Activated T-helper 17 cell treated with anti-CD3 and anti-CD28 coated beads, Interleukin-2, amount 50 U/mL, for 72 hours (primary cell): ENCODE measurements at regions not wholly inside any gene's neighbourhood (a gene's known extent, or its start where the extent isn't known, plus 50 kb on each side); places are given as distances from the start of the nearest gene placed in this dataset.

ENCODE experiments used
- ATAC-seq: fragments of 150-1000 bp; cut with Tn5 transposase; replicated peaks from 2 replicates; pipeline ENCODE4 v1.10.0; 2021; ENCODE audit warnings: mild to moderate bottlenecking, moderate library complexity
- H3K27ac Mint-ChIP-seq: one replicate; pipeline ENCODE4 v1.8.0; 2022; ENCODE audit warnings: mixed read lengths
- H3K27me3 Mint-ChIP-seq: one replicate; pipeline ENCODE4 v1.8.0; 2022; ENCODE audit warnings: mixed read lengths
- H3K36me3 Mint-ChIP-seq: one replicate; pipeline ENCODE4 v1.8.0; 2022; ENCODE audit warnings: low read depth, mild to moderate bottlenecking, mixed read lengths
- H3K4me1 Mint-ChIP-seq: one replicate; pipeline ENCODE4 v1.8.0; 2022; ENCODE audit warnings: mixed read lengths
- H3K4me3 Mint-ChIP-seq: one replicate; pipeline ENCODE4 v1.8.0; 2022; ENCODE audit warnings: mild to moderate bottlenecking, mixed read lengths
- H3K9me3 Mint-ChIP-seq: one replicate; pipeline ENCODE4 v1.8.0; 2022; ENCODE audit warnings: mixed read lengths

DNA sequence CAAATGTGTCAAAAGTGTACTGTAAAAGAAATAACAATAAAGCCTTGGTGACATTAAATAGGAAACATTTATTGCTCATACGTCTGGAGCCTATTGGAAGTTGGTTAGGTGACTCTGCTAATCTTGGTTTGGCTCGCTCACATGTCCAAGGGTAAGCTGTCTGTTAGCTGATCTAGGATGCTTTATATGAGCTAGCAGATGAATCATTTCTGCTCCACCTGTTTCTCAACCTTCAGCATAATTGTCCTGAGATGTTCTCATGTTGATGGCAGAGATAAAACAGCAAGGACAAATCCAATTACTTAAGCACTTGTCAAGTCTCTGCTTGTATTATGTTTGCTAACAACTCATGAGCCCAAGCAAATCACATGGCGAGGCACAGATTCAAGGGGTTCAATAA is 56.0 kb upstream of the CD53 start:
- H3K36me3 Mint-ChIP-seq: no peaks in the 10 kb centered on the region
- no peaks in the 10 kb centered on the region for H3K27me3 Mint-ChIP-seq
- no peak overlapping the region for H3K27ac Mint-ChIP-seq
- peaks cover 5% of the 10 kb centered on the region for H3K4me1 Mint-ChIP-seq
- no peak for ATAC-seq
- no peak overlapping the region for H3K4me3 Mint-ChIP-seq
- H3K9me3 Mint-ChIP-seq: no peaks in the 10 kb centered on the region

DNA sequence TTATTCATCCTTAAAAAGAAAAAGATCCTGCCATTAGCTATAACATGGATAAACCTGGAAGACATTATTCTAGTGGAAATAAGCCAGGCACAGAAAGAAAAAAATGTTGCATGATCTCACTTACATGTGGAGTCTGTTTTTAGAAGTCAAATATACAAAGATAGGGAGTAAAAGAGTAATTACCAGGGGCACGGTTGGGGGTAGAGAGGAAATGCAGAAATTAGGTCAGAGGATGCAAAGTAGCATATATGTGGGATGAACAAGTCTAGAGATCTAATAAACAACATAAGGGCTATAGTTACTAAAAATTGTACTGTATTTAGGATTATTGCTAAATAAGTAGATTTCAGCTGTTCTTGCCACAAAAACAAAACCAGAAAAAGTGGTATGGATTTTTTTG is 61.4 kb upstream of the CD53 start:
- no peaks in the 10 kb centered on the region for H3K36me3 Mint-ChIP-seq
- H3K27me3 Mint-ChIP-seq: no peaks in the 10 kb centered on the region
- H3K27ac Mint-ChIP-seq: no peak overlapping the region
- no peaks in the 10 kb centered on the region for H3K9me3 Mint-ChIP-seq
- H3K4me3 Mint-ChIP-seq: no peak overlapping the region
- H3K4me1 Mint-ChIP-seq: peaks cover 9% of the 10 kb centered on the region
- no peak for ATAC-seq

DNA sequence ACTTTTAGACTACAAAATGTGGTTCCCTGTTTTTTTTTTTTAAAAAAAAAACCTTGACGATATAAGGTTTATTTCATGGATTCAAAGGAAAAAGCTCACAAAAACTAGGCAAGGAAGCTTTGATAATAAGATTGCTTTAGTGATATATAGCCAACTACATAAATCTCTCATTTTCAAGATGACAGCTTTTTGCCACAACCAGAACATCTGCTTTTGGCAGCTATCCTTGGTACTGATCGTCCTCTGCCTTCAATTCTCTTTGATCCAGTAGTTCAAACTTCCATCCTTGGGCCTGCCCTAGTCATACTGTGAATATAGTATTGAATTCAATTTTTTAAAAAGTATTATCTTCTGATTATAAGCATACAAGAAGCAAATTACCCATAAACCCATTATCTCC is 72.9 kb upstream of the CD53 start:
- Mint-ChIP-seq H3K36me3 (no peaks in the 10 kb centered on the region), H3K27ac (no peak overlapping the region), H3K4me3 (no peak overlapping the region), H3K9me3 (no peaks in the 10 kb centered on the region), H3K27me3 (no peaks in the 10 kb centered on the region), H3K4me1 (no peaks in the 10 kb centered on the region)
- ATAC-seq: no peak

DNA sequence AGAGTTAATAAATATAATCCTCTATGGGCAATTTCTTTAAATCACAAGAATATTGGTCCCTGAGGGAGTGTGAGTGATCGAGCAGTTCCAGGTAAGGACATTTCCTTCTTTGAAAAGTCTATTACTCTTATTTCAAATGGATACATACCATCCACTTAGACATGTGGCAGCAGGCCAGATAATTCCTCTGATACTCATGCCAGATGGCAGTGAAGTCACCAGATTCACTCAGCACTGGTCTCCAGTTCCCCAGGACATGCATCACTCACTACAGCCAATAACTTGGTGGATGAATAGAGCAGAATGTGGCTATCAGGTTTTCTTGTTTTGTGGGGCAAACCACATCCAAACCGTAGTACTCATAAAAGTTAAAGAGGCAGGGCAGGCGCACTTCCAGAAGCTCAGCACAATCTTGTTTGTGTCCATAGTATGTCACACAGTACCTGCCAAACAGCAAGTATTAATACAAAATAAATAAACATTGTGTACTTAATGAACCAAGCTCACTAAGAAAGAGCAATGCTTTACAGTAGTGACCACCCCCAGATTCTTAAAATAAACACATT is 74.2 kb upstream of the CD53 start:
- H3K4me3 Mint-ChIP-seq: no peak overlapping the region
- H3K27ac Mint-ChIP-seq: no peak overlapping the region
- no peaks in the 10 kb centered on the region for H3K9me3 Mint-ChIP-seq
- no peaks in the 10 kb centered on the region for H3K4me1 Mint-ChIP-seq
- no peaks in the 10 kb centered on the region for H3K27me3 Mint-ChIP-seq
- ATAC-seq: no peak
- no peaks in the 10 kb centered on the region for H3K36me3 Mint-ChIP-seq

DNA sequence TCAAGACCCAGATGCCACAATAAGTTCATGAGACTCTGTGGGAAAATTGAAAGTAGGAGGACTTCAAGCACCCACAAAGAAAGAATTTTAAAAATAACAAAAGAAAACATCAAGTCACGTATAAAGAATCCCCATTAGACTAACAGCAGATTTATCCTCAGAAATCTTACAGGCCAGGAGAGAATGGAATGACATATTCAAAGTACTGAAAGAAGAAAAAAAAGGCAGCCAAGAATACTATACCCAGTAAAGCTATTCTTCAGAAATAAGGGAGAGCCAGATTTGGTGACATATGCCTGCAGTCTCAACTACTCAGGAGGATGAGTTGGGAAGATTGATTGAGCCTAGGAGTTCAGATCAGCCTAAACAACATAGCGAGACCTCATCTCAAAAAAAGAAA is 84.3 kb upstream of the CD53 start:
- Mint-ChIP-seq H3K36me3 (no peaks in the 10 kb centered on the region), H3K4me3 (no peak overlapping the region), H3K27me3 (no peaks in the 10 kb centered on the region), H3K4me1 (peaks cover 42% of the 10 kb centered on the region), H3K9me3 (peaks cover 4% of the 10 kb centered on the region), H3K27ac (no peak overlapping the region)
- no peak for ATAC-seq

DNA sequence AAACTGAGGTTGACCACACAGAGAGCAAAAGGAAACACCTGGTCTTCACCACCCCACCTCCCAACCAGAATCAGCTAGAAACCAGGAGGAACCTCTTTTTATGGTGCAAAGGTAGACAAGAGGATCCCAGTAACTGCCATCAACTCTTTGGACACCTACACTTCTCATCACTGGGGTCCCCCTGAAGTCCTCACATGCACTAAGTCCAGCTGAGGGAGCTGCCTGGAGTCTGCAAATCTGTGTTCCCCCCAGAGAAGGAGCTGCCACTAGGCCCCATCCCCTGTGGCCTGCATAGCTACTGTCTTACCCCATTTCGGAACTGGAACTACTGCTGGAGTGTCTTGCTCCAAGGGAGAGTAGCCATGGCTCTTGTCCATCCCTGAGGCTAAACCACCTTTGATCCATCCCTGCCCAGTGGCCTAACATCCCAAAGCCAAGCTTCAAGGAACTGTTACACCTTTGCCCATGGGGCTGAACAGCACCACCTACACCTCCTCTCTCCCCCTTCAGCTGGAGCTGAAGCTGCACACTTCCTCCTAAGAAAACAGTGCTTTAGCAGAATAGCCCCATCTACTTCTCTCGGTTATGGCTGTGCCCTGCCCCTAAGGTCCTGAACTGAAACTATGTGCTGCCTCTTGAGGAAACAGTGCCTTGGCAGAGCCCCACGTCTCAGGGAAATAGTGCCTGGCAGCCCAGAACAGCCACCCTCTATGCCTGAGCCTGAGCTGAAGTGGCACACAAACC is 85.4 kb upstream of the CD53 start:
- Mint-ChIP-seq H3K9me3 (peaks cover 4% of the 10 kb centered on the region), H3K4me3 (peak overlapping the region; percentile 53), H3K36me3 (no peaks in the 10 kb centered on the region), H3K4me1 (peaks cover 35% of the 10 kb centered on the region), H3K27me3 (no peaks in the 10 kb centered on the region), H3K27ac (peak overlapping the region; percentile 37)
- ATAC-seq: peak; percentile 74

DNA sequence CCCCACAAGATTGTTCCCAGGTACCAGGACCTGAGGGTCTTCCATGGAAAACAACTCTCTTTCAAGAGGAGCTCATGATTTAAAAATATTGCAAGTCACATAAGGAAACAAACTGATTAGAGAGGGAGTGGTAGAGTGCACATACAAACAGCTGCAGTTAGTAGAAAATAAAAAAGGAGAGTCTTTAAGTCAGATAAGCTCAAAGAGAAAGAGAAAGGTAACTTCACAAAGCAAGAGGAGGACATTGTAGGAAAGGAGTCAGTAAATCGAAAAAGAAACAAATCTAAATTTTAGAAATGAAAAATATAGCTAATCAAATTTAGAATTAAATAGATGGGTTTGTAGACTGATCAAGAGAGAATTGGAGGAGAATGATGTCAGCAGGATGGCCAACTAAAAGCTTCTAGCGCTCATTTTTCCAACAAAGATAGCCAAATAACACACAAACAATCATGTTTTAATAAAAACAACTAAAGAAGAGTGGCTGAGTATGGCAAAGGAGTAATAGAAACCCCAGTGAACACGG is 86.1 kb upstream of the CD53 start:
- H3K4me1 Mint-ChIP-seq: peaks cover 35% of the 10 kb centered on the region
- H3K27ac Mint-ChIP-seq: peak overlapping the region; percentile 37
- H3K4me3 Mint-ChIP-seq: peak overlapping the region; percentile 53
- no peak for ATAC-seq
- peaks cover 4% of the 10 kb centered on the region for H3K9me3 Mint-ChIP-seq
- H3K36me3 Mint-ChIP-seq: no peaks in the 10 kb centered on the region
- H3K27me3 Mint-ChIP-seq: no peaks in the 10 kb centered on the region

DNA sequence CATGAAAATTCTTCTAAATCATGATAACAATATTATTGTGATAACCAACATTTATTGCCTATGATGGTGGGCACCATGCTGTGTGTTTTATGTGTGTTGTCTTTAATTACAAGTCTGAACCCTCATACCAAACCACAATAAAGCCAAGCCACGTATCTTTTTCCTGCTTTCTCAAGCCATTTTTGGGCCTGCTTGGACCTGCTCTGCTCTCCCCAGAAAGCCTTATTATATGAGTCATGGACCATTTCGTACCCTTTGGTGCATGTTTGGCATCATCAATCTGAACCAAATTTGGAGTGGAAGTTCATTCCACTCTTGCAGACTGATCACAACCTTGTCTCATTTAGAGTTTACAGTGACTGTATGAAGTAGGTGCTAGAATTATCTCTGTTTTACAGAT is 87.3 kb upstream of the CD53 start:
- no peak for ATAC-seq
- H3K36me3 Mint-ChIP-seq: no peaks in the 10 kb centered on the region
- H3K27me3 Mint-ChIP-seq: no peaks in the 10 kb centered on the region
- peak overlapping the region; percentile 37 for H3K27ac Mint-ChIP-seq
- peaks cover 4% of the 10 kb centered on the region for H3K9me3 Mint-ChIP-seq
- H3K4me3 Mint-ChIP-seq: peak overlapping the region; percentile 53
- peaks cover 39% of the 10 kb centered on the region for H3K4me1 Mint-ChIP-seq

DNA sequence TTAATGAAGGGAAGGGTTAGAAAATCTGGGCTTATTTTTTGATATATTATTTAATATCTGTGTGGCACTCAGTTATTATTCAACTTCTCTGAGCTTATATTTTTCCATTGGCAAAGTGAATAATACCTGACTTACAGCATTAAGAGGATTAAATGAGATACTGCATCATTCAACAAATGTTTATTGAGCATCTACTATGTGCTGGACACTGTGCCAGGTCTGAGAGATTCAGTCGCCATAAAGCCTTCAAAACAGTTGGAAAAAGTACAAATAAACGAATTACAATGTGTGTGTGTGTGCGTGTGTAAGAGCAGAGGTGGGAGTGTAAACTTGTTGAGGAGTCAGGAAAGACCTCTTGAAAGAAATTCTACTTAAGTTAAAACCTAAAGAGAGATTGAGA is 87.9 kb upstream of the CD53 start:
- no peak overlapping the region for H3K4me3 Mint-ChIP-seq
- ATAC-seq: no peak
- no peaks in the 10 kb centered on the region for H3K36me3 Mint-ChIP-seq
- no peak overlapping the region for H3K27ac Mint-ChIP-seq
- H3K27me3 Mint-ChIP-seq: no peaks in the 10 kb centered on the region
- peaks cover 4% of the 10 kb centered on the region for H3K9me3 Mint-ChIP-seq
- peaks cover 39% of the 10 kb centered on the region for H3K4me1 Mint-ChIP-seq

DNA sequence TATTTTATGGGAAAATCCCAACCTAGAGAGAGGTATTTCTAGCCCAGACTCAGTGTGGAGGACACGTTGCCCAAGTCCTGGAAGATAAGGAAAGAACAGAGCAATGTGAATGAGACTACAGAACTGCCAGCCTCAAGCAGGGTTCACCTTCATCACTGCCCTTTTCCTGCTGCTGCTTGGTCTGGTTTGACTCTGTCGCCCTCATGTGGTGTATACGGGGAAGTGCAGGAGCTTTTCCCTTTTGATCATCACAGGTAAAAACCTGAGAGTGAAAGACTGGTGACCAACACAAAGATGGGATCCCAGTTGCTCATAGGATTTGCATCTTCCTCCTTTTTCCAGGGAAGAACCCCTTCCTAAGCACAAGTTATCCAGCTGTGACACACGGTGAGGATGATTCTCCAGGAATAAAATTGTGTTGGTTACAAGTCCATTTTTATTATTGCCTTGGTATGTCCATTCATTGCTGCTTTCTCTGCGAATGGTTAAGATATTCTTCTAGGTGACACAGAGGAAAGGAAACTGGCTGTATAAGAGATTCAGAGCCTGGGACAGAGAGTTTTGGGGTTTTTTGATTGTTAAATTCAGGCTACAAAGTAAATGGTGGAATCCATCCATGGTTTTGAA is 89.5 kb upstream of the CD53 start:
- Mint-ChIP-seq H3K27me3 (no peaks in the 10 kb centered on the region), H3K36me3 (no peaks in the 10 kb centered on the region), H3K9me3 (no peaks in the 10 kb centered on the region), H3K4me1 (peaks cover 39% of the 10 kb centered on the region), H3K4me3 (no peak overlapping the region), H3K27ac (no peak overlapping the region)
- ATAC-seq: peak; percentile 65

DNA sequence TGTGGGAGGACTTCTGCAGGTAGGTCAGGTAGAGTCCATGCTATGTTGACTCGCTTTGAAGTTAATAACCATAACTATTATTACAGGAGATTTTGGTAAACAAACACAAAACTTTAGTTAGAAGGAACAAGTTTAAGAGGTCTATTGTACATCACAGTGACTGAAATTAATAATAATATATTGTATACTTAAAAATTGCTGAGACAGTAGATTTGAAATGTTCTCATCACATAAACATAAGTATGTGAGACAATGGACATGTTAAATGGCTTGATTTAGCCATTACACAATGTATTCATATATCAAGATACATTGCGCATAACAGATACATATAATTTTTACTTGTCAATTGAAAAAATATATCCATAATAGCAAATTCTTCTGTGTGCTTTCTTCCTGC is 91.4 kb upstream of the CD53 start:
- H3K27me3 Mint-ChIP-seq: no peaks in the 10 kb centered on the region
- H3K27ac Mint-ChIP-seq: no peak overlapping the region
- no peaks in the 10 kb centered on the region for H3K9me3 Mint-ChIP-seq
- peaks cover 24% of the 10 kb centered on the region for H3K4me1 Mint-ChIP-seq
- ATAC-seq: no peak
- no peaks in the 10 kb centered on the region for H3K36me3 Mint-ChIP-seq
- H3K4me3 Mint-ChIP-seq: no peak overlapping the region

DNA sequence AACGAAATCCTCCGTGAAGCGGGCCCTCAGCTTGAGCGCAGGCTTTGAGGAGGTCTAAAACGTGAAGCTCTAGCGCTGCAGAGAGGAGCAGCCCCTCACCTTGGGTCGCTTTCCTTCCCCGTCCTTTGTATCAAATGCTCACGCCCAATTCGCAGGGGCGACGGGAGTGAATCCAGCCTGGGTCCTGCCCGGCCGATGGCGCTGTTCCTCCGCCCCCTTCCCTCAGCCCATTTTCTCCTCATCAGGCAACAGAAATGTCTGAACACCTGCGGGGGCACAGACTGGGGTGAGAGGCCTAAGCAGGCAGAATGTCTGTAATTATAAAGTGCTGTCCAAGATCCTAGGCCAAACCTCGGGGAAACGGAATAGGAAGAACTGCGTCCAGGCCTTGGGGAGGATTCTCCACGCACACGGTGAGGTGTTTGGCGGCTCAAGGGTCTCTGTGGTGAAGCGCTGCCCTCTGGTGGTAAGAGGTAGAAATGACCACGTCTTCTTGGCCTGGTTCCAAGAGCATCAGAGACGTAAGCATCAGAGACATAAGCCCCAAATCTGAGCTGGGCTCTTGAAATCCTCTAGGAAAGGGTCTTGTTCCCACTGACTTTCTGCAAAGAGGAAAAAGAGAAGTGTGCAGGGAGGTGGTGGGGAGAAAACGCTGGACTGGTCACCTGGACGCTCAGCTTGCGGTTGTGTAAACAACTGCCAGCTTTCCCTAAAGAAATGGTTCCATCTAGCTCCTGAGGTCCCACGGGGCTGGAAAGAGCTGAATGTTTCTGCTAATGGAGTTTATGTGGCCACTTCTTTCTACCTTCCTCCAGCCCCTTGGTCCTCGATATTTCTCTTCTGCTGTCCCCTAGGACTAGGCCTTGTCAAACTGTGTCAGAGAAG is 92.1 kb upstream of the CD53 start:
- peak; percentile 74 for ATAC-seq
- no peak overlapping the region for H3K27ac Mint-ChIP-seq
- H3K9me3 Mint-ChIP-seq: no peaks in the 10 kb centered on the region
- H3K36me3 Mint-ChIP-seq: no peaks in the 10 kb centered on the region
- peaks cover 17% of the 10 kb centered on the region for H3K4me1 Mint-ChIP-seq
- peak overlapping the region; percentile 51 for H3K4me3 Mint-ChIP-seq
- no peaks in the 10 kb centered on the region for H3K27me3 Mint-ChIP-seq

DNA sequence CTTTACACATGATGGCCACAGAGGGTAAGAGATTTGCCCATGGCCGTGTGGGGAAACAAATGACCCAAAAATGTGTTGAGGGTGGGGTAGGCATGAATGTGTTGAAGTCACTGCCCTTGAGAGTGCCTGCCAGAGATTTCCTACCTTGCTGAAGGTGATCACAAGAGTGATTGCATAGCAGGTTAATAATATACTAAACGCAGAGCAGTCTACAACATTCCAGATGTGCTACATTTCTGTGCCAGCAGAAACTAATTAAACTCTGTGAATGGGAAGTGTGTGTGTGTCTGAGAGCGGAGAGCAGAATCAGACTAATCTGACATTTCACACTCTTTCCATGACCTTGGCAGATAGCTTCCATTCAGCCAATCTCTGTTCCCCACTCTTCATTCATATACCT is 93.3 kb upstream of the CD53 start:
- no peak for ATAC-seq
- no peaks in the 10 kb centered on the region for H3K36me3 Mint-ChIP-seq
- H3K4me3 Mint-ChIP-seq: no peak overlapping the region
- peaks cover 8% of the 10 kb centered on the region for H3K4me1 Mint-ChIP-seq
- no peak overlapping the region for H3K27ac Mint-ChIP-seq
- no peaks in the 10 kb centered on the region for H3K27me3 Mint-ChIP-seq
- H3K9me3 Mint-ChIP-seq: no peaks in the 10 kb centered on the region

DNA sequence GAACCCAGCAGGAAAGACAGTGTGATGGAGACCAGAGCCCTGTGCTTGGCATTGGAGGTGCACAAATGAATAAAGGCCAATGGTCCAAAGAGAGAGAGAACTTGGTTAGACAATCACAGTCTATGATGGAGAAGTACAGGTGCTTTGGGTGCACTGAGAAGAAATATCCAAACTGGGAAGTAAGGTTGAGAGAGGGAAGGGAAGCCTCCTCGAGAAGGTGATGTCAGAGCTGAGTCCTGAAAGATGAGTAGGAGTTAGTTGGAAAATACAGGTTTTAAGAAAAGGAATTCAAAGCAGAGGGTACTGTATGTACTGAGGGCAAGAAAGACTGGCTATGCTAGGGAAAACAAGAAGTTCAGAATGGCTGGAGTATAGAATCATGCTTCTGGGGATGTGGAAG is 94.1 kb upstream of the CD53 start:
- no peaks in the 10 kb centered on the region for H3K36me3 Mint-ChIP-seq
- no peaks in the 10 kb centered on the region for H3K27me3 Mint-ChIP-seq
- peaks cover 4% of the 10 kb centered on the region for H3K4me1 Mint-ChIP-seq
- H3K27ac Mint-ChIP-seq: peak overlapping the region; percentile 4
- ATAC-seq: no peak
- H3K4me3 Mint-ChIP-seq: no peak overlapping the region
- H3K9me3 Mint-ChIP-seq: no peaks in the 10 kb centered on the region
